Endothelial cell of umbilical vein (primary cell): ENCODE measurements at regions not wholly inside any gene's neighbourhood (a gene's known extent, or its start where the extent isn't known, plus 50 kb on each side); places are given as distances from the start of the nearest gene placed in this dataset.

Experiments
- BruUV-seq: library from RNA; stranded (reverse); fragments of 400-500 nt; replicated peaks from 2 replicates; lab custom pipeline; 2021; lab: Mats Ljungman, UMichigan
- CTCF ChIA-PET: fragments of 300-600, 350-600 bp; sonication (Branson Sonifier 250); formaldehyde crosslinking; loops from one replicate; lab custom pipeline; 2021; ENCODE audit warnings: antibody characterized with exemption, inconsistent platforms; lab: Charles Lee
- POLR2A ChIA-PET: fragments of 300-600, 350-600 bp; sonication (Branson Sonifier 250); formaldehyde crosslinking; loops from one replicate; lab custom pipeline; 2021; ENCODE audit warnings: antibody characterized with exemption, inconsistent platforms; lab: Charles Lee
- DNase-seq: peaks from one replicate; pipeline ENCODE4 v3.0.0-alpha.2; 2011; ENCODE audit warnings: low read depth, low spot score
- FAIRE-seq: peaks from 2 replicates; lab custom pipeline; 2011; peaks lifted over from hg19 to GRCh38; lab: Jason Lieb, UNC
- H2AFZ ChIP-seq: 2 replicates; pipeline ENCODE4 v1.6.0; 2012; ENCODE audit warnings: low read depth, low read length, control low read depth, inconsistent platforms
- H3K27ac ChIP-seq: 2 replicates; pipeline ENCODE4 v1.5.1; 2011; ENCODE audit warnings: low read depth, mild to moderate bottlenecking, control low read depth, low read length, moderate library complexity; ENCODE audit not compliant: insufficient read depth
- H3K27me3 ChIP-seq, 2 experiments: 2 replicates each; pipeline versions ENCODE4 v1.6.0 to v1.6.1; 2011; ENCODE audit warnings: low read length in 2 of 2, mixed read lengths in 1 of 2; ENCODE audit not compliant: control insufficient read depth in 2 of 2, insufficient read depth in 2 of 2
- H3K36me3 ChIP-seq, 2 experiments: 2 replicates in 1 of 2; 3 replicates in 1 of 2; pipeline ENCODE4 v1.5.1; 2011; ENCODE audit warnings: low read length in 2 of 2, mild to moderate bottlenecking in 1 of 2, moderate library complexity in 1 of 2; ENCODE audit not compliant: control insufficient read depth in 2 of 2, insufficient read depth in 2 of 2; ENCODE audit errors: extremely low read depth in 1 of 2
- H3K4me1 ChIP-seq: 3 replicates; pipeline ENCODE4 v1.5.1; 2011; ENCODE audit warnings: mild to moderate bottlenecking, low read length; ENCODE audit not compliant: control insufficient read depth, insufficient read depth; ENCODE audit errors: extremely low read depth
- H3K4me2 ChIP-seq: 2 replicates; pipeline ENCODE4 v1.6.1; 2011; ENCODE audit warnings: low read length, control low read depth, mixed read lengths; ENCODE audit not compliant: insufficient read depth
- H3K4me3 ChIP-seq, 3 experiments: fragments of 200-600 bp in 1 of 3; sonication (generic), shearing (Covaris generic) in 1 of 3; replicated peaks in 1 of 3; 2 replicates each; pipeline ENCODE4 v1.5.1; 2011 to 2016; ENCODE audit warnings: control low read depth in 3 of 3, low read length in 3 of 3, mild to moderate bottlenecking in 2 of 3, inconsistent platforms in 1 of 3, low read depth in 1 of 3, moderate library complexity in 1 of 3; ENCODE audit not compliant: insufficient read depth in 1 of 3
- H3K79me2 ChIP-seq: 2 replicates; pipeline ENCODE4 v1.6.0; 2012; ENCODE audit warnings: low read length, inconsistent platforms; ENCODE audit not compliant: control insufficient read depth, insufficient read depth
- H3K9ac ChIP-seq: replicated peaks from 2 replicates; pipeline ENCODE3; 2011; ENCODE audit warnings: low read length, control low read depth; ENCODE audit not compliant: insufficient read depth; ENCODE audit errors: extremely low read depth
- H3K9me1 ChIP-seq: replicated peaks from 3 replicates; pipeline ENCODE4 v1.6.0; 2011; ENCODE audit warnings: mild to moderate bottlenecking, low read length; ENCODE audit not compliant: control insufficient read depth, insufficient read depth; ENCODE audit errors: extremely low read depth
- H3K9me3 ChIP-seq: replicated peaks from 2 replicates; pipeline ENCODE4 v1.5.1; 2012; ENCODE audit warnings: low read length, inconsistent platforms; ENCODE audit not compliant: control insufficient read depth, insufficient read depth
- H4K20me1 ChIP-seq: replicated peaks from 2 replicates; pipeline ENCODE3; 2011; ENCODE audit warnings: mild to moderate bottlenecking, low read length; ENCODE audit not compliant: control insufficient read depth, insufficient read depth; ENCODE audit errors: extremely low read depth
- EZH2 ChIP-seq: IDR thresholded peaks from 2 replicates; pipeline ENCODE4 v1.6.1; 2012; ENCODE audit warnings: borderline replicate concordance, low read depth, mild to moderate bottlenecking, moderate library complexity, low read length, inconsistent platforms; ENCODE audit not compliant: severe bottlenecking
- FOS ChIP-seq: IDR thresholded peaks from 2 replicates; pipeline ENCODE4 v1.6.1; 2011; ENCODE audit warnings: mild to moderate bottlenecking, low read length, moderate library complexity, borderline replicate concordance; ENCODE audit not compliant: insufficient read depth
- JUN ChIP-seq: IDR thresholded peaks from 2 replicates; pipeline ENCODE4 v1.6.1; 2011; ENCODE audit warnings: borderline replicate concordance, low read depth; ENCODE audit not compliant: insufficient read length, insufficient read depth
- MAX ChIP-seq: IDR thresholded peaks from 2 replicates; pipeline ENCODE4 v1.6.1; 2011; ENCODE audit not compliant: insufficient read depth, insufficient read length
- MYC ChIP-seq: IDR thresholded peaks from one replicate; pipeline ENCODE4 v1.6.1; 2011; ENCODE audit warnings: mild to moderate bottlenecking, low read depth, low read length
- POLR2A ChIP-seq: IDR thresholded peaks from 2 replicates; pipeline ENCODE4 v1.6.1; 2012; ENCODE audit warnings: low read depth, mild to moderate bottlenecking, control low read depth, low read length
- POLR2AphosphoS5 ChIP-seq: IDR thresholded peaks from 2 replicates; pipeline ENCODE4 v1.6.1; 2012; ENCODE audit warnings: low read depth, mild to moderate bottlenecking, control low read depth, low read length, moderate library complexity; ENCODE audit not compliant: insufficient read depth
- dilution Hi-C: fragments of 300-500 bp; cut with MboI; formaldehyde crosslinking; loops from one replicate; pipeline ENCODE4 v1.15.0; 2019; ENCODE audit warnings: low sequenced_read_pairs; ENCODE audit not compliant: extremely low pct_ligation_motif_present
- intact Hi-C: fragments of 100-400 bp; cut with micrococcal nuclease; formaldehyde crosslinking; loops from one replicate; pipeline ENCODE4 v1.10.0; 2022

DNA sequence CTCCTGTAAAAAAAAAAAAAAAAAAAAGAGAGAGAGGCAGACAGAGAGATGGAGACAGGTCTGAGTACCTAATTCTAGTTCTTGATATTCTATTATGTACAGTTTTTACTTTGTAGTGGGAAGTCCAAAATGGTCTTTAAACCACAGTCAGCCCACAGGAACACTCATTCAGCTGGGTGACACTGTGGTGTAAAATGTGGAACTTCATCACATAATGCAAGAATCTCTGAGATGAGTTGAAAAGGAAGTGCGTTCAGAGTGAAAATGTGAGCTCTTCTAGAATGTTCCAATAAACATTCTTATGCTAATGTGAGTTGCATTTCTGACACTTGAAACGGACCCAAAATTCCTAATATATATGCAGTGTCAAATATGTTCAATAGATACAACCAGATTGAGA lies 972.1 kb downstream of the CDH11 start:
- TF ChIP-seq MYC (no peak), EZH2 (no peak), FOS (no peak), POLR2A (no peak), MAX (no peak), POLR2AphosphoS5 (no peak)
- Histone ChIP-seq H3K4me2 (no peak overlapping the region), H3K27ac (no peak overlapping the region), H3K9me1 (no peaks in the 10 kb centered on the region), H3K79me2 (no peaks in the 10 kb centered on the region), H3K27me3 (no peaks in the 10 kb centered on the region), H3K9ac (no peak overlapping the region), H3K4me1 (no peaks in the 10 kb centered on the region), H4K20me1 (no peaks in the 10 kb centered on the region), H3K4me3 (no peak overlapping the region), H2AFZ (no peak overlapping the region), H3K9me3 (no peaks in the 10 kb centered on the region), H3K36me3 (no peaks in the 10 kb centered on the region)
- POLR2A ChIA-PET: no interaction called here
- intact Hi-C loops (no loop called here), dilution Hi-C loops (no loop called here)
- BruUV-seq: no TSS peak
- CTCF ChIA-PET: no interaction called here
- FAIRE-seq: no peak
- no peak for DNase-seq

DNA sequence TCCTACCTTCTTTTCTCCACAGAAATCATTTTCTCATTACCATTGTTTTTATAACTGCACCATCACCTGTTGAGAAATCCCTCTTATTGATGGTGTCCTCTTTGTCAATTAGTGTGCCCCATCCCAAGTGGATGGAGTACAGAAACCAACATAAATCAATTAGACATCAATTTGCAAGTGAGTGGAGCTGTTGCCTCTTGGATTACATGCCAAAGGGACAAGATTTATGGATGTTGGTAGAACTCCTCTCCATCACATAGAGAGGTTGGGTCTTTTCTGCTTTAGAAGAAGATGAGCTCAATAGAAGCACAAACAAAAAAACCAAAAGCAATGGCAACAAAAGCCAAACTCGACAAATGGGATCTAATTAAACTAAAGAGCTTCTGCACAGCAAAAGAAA lies 973.5 kb downstream of the CDH11 start:
- H3K4me2 ChIP-seq: no peak overlapping the region
- DNase-seq: no peak
- H3K79me2 ChIP-seq: no peaks in the 10 kb centered on the region
- BruUV-seq: no TSS peak
- H3K4me1 ChIP-seq: no peaks in the 10 kb centered on the region
- H3K9me1 ChIP-seq: no peaks in the 10 kb centered on the region
- no peak overlapping the region for H2AFZ ChIP-seq
- no peaks in the 10 kb centered on the region for H3K36me3 ChIP-seq
- dilution Hi-C loops: no loop called here
- no peak for TF ChIP-seq FOS
- no peak for TF ChIP-seq MYC
- no peak for TF ChIP-seq MAX
- no peak for TF ChIP-seq JUN
- CTCF ChIA-PET: no interaction called here
- FAIRE-seq: no peak
- no peak overlapping the region for H3K27ac ChIP-seq
- POLR2A ChIA-PET: no interaction called here
- H4K20me1 ChIP-seq: no peaks in the 10 kb centered on the region
- no peak overlapping the region for H3K4me3 ChIP-seq
- no peaks in the 10 kb centered on the region for H3K27me3 ChIP-seq
- no peaks in the 10 kb centered on the region for H3K9me3 ChIP-seq
- H3K9ac ChIP-seq: no peak overlapping the region
- intact Hi-C loops: no loop called here
